ENCODE measurements at regions not wholly inside any gene's neighbourhood (a gene's known extent, or its start where the extent isn't known, plus 50 kb on each side); places are given as distances from the start of the nearest gene placed in this dataset.

GRCh38 chr5:135705141-135705631 is 126.4 kb upstream of the CXCL14 start:
- POLR2A ChIA-PET = no interaction called here
- CTCF ChIA-PET = no interaction called here

- ChIA-PET POLR2A (no interaction called here), CTCF (no interaction called here)
These were observed 125.8 kb upstream of the CXCL14 start for GRCh38 chr5:135704616-135705015.

- ChIA-PET CTCF (no interaction called here), POLR2A (no interaction called here)
These were observed 124.3 kb upstream of the CXCL14 start for GRCh38 chr5:135703016-135703550.

- POLR2A ChIA-PET = no interaction called here
- CTCF ChIA-PET = no interaction called here
These were observed 123.4 kb upstream of the CXCL14 start for GRCh38 chr5:135702191-135702590.

- ChIA-PET CTCF (no interaction called here), POLR2A (no interaction called here)
These were observed 121.9 kb upstream of the CXCL14 start for GRCh38 chr5:135700731-135701130.

GRCh38 chr5:135697959-135698345 is 119.2 kb upstream of the CXCL14 start:
- CTCF ChIA-PET = no interaction called here

GRCh38 chr5:135697251-135697958 is 118.6 kb upstream of the CXCL14 start:
- ChIA-PET POLR2A (no interaction called here), CTCF (no interaction called here)

More at GRCh38 chr5:135697959-135698345, 119.2 kb upstream of the CXCL14 start:
- POLR2A ChIA-PET = no interaction called here

- ChIA-PET POLR2A (no interaction called here), CTCF (no interaction called here)
These were observed 117.5 kb upstream of the CXCL14 start for GRCh38 chr5:135696317-135696716.

- POLR2A ChIA-PET = no interaction called here
- CTCF ChIA-PET = no interaction called here
These were observed 117.0 kb upstream of the CXCL14 start for GRCh38 chr5:135695656-135696313.

GRCh38 chr5:135694906-135695305 is 116.1 kb upstream of the CXCL14 start:
- CTCF ChIA-PET = no interaction called here
- POLR2A ChIA-PET = no interaction called here

GRCh38 chr5:135694012-135694411 is 115.2 kb upstream of the CXCL14 start:
- CTCF ChIA-PET = no interaction called here
- POLR2A ChIA-PET = no interaction called here

- POLR2A ChIA-PET = no interaction called here
- CTCF ChIA-PET = no interaction called here
These were observed 114.7 kb upstream of the CXCL14 start for GRCh38 chr5:135693371-135693955.

GRCh38 chr5:135691044-135691443 is 112.3 kb upstream of the CXCL14 start:
- CTCF ChIA-PET = no interaction called here

GRCh38 chr5:135690466-135690865 is 111.7 kb upstream of the CXCL14 start:
- CTCF ChIA-PET = no interaction called here
- POLR2A ChIA-PET = no interaction called here

More at GRCh38 chr5:135691044-135691443, 112.3 kb upstream of the CXCL14 start:
- POLR2A ChIA-PET = no interaction called here

- POLR2A ChIA-PET = no interaction called here
- CTCF ChIA-PET = no interaction called here
These were observed 110.7 kb upstream of the CXCL14 start for GRCh38 chr5:135689506-135689905.

- CTCF ChIA-PET = no interaction called here
- POLR2A ChIA-PET = no interaction called here
These were observed 109.6 kb upstream of the CXCL14 start for GRCh38 chr5:135688385-135688784.

GRCh38 chr5:135683189-135683588 is 104.4 kb upstream of the CXCL14 start:
- ChIA-PET POLR2A (no interaction called here), CTCF (no interaction called here)

GRCh38 chr5:135680713-135681112 is 101.9 kb upstream of the CXCL14 start:
- CTCF ChIA-PET = no interaction called here
- POLR2A ChIA-PET = no interaction called here

- CTCF ChIA-PET = no interaction called here
- POLR2A ChIA-PET = no interaction called here
These were observed 100.0 kb upstream of the CXCL14 start for GRCh38 chr5:135678640-135679268.

GRCh38 chr5:135671966-135672365 is 93.2 kb upstream of the CXCL14 start:
- POLR2A ChIA-PET = no interaction called here
- CTCF ChIA-PET = no interaction called here
